Loucy (cell line): ENCODE measurements at regions not wholly inside any gene's neighbourhood (a gene's known extent, or its start where the extent isn't known, plus 50 kb on each side); places are given as distances from the start of the nearest gene placed in this dataset.
"Not testable (repeated sequence)": the region's sequence is repeated elsewhere in the genome, so short reads cannot be mapped to it uniquely, and the experiment has no call there.

Experiments
- H2AFZ ChIP-seq: fragments of 200-600 bp; sonication (generic); 2 replicates; pipeline ENCODE4 v1.6.0; 2016; ENCODE audit warnings: antibody characterized with exemption, mild to moderate bottlenecking, low read length, moderate library complexity
- H3F3A ChIP-seq: fragments of 200-600 bp; 2 replicates; pipeline ENCODE4 v1.6.0; 2016; ENCODE audit warnings: antibody characterized with exemption, low read depth, mild to moderate bottlenecking
- H3K27me3 ChIP-seq: fragments of 200-600 bp; sonication (generic); 2 replicates; pipeline ENCODE4 v1.6.1; 2014; ENCODE audit warnings: low read length, mild to moderate bottlenecking; ENCODE audit not compliant: insufficient read depth, poor library complexity, severe bottlenecking
- H3K36me3 ChIP-seq: fragments of 200-600 bp; sonication (generic); 2 replicates; pipeline ENCODE4 v1.6.1; 2016; ENCODE audit warnings: low read length; ENCODE audit not compliant: insufficient read depth
- H3K4me1 ChIP-seq: fragments of 200-600 bp; sonication (generic); 2 replicates; pipeline ENCODE4 v1.5.1; 2014; ENCODE audit warnings: low read length, mild to moderate bottlenecking; ENCODE audit not compliant: insufficient read depth, poor library complexity, severe bottlenecking
- H3K4me2 ChIP-seq: fragments of 200-600 bp; sonication (generic); 2 replicates; pipeline ENCODE4 v1.6.0; 2014; ENCODE audit warnings: antibody characterized with exemption, low read length, low read depth, mild to moderate bottlenecking; ENCODE audit not compliant: poor library complexity, severe bottlenecking
- H3K4me3 ChIP-seq: fragments of 200-600 bp; sonication (generic); 2 replicates; pipeline ENCODE4 v1.5.1; 2014; ENCODE audit warnings: low read length, mild to moderate bottlenecking, mixed read lengths; ENCODE audit not compliant: poor library complexity, severe bottlenecking
- H3K79me2 ChIP-seq: fragments of 200-600 bp; sonication (generic); 2 replicates; pipeline ENCODE4 v1.6.1; 2014; ENCODE audit warnings: low read length; ENCODE audit not compliant: insufficient read depth
- H3K9ac ChIP-seq: fragments of 200-600 bp; sonication (generic); 2 replicates; pipeline ENCODE4 v1.6.0; 2014; ENCODE audit warnings: mild to moderate bottlenecking, low read depth, low read length, moderate library complexity; ENCODE audit not compliant: poor library complexity, severe bottlenecking
- H3K9me2 ChIP-seq: fragments of 200-600 bp; sonication (generic); replicated peaks from 2 replicates; pipeline ENCODE4 v1.6.1; 2016; ENCODE audit warnings: low read depth, low read length, mixed read lengths
- H3K9me3 ChIP-seq: fragments of 200-600 bp; sonication (generic); 2 replicates; pipeline ENCODE4 v1.6.1; 2014; ENCODE audit warnings: mild to moderate bottlenecking, antibody characterized with exemption, low read length, low read depth; ENCODE audit not compliant: insufficient read depth
- H4K20me1 ChIP-seq: fragments of 200-600 bp; sonication (generic); 2 replicates; pipeline ENCODE4 v1.6.0; 2014; ENCODE audit warnings: antibody characterized with exemption, low read length, mild to moderate bottlenecking; ENCODE audit not compliant: insufficient read depth, poor library complexity, severe bottlenecking
- EZH2phosphoT487 ChIP-seq: fragments of 200-600 bp; IDR thresholded peaks from 2 replicates; pipeline ENCODE4 v1.6.1; 2018; ENCODE audit warnings: antibody characterized with exemption, mild to moderate bottlenecking, moderate library complexity, borderline replicate concordance
- TF ChIP-seq, protein P1 (sequence below): fragments of 200-600 bp; sonication (generic); conservative IDR thresholded peaks from 2 replicates; pipeline ENCODE4 v1.5.1; 2014; ENCODE audit warnings: mild to moderate bottlenecking, antibody characterized with exemption, low read length

GRCh38 chr16:72635694-72636093, 412.2 kb downstream of the ZFHX3 start:
- Histone ChIP-seq H3K36me3 (no peaks in the 10 kb centered on the region), H3K9ac (no peak overlapping the region), H3K27me3 (no peaks in the 10 kb centered on the region), H3F3A (peaks cover 11% of the 10 kb centered on the region; the same call in 1 of the 2 replicates), H3K9me3 (no peaks in the 10 kb centered on the region), H4K20me1 (no peaks in the 10 kb centered on the region), H3K9me2 (no peaks in the 10 kb centered on the region), H3K4me3 (no peak overlapping the region), H2AFZ (no peak overlapping the region), H3K4me1 (peaks cover 33% of the 10 kb centered on the region), H3K79me2 (peaks cover 11% of the 10 kb centered on the region; the same call in 1 of the 2 replicates), H3K4me2 (no peak overlapping the region)
- TF ChIP-seq, protein P1, sequence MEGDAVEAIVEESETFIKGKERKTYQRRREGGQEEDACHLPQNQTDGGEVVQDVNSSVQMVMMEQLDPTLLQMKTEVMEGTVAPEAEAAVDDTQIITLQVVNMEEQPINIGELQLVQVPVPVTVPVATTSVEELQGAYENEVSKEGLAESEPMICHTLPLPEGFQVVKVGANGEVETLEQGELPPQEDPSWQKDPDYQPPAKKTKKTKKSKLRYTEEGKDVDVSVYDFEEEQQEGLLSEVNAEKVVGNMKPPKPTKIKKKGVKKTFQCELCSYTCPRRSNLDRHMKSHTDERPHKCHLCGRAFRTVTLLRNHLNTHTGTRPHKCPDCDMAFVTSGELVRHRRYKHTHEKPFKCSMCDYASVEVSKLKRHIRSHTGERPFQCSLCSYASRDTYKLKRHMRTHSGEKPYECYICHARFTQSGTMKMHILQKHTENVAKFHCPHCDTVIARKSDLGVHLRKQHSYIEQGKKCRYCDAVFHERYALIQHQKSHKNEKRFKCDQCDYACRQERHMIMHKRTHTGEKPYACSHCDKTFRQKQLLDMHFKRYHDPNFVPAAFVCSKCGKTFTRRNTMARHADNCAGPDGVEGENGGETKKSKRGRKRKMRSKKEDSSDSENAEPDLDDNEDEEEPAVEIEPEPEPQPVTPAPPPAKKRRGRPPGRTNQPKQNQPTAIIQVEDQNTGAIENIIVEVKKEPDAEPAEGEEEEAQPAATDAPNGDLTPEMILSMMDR = no peak
- TF ChIP-seq EZH2phosphoT487 = no peak

- no peak overlapping the region for H3K4me3 ChIP-seq
- H3K36me3 ChIP-seq = no peaks in the 10 kb centered on the region
- H3K27me3 ChIP-seq = no peaks in the 10 kb centered on the region
- H3K9me3 ChIP-seq = no peaks in the 10 kb centered on the region
- H3K9me2 ChIP-seq = no peaks in the 10 kb centered on the region
- H2AFZ ChIP-seq = no peak overlapping the region
- no peaks in the 10 kb centered on the region for H4K20me1 ChIP-seq
- TF ChIP-seq EZH2phosphoT487 = no peak
- TF ChIP-seq, protein P1 = no peak
- H3K79me2 ChIP-seq = peaks cover 11% of the 10 kb centered on the region; the same call in 1 of the 2 replicates
- H3K4me2 ChIP-seq = peak overlapping the region; percentile 45
- peaks cover 11% of the 10 kb centered on the region; the same call in 1 of the 2 replicates for H3F3A ChIP-seq
- peaks cover 33% of the 10 kb centered on the region for H3K4me1 ChIP-seq
- H3K9ac ChIP-seq = no peak overlapping the region
Measured at GRCh38 chr16:72635104-72635503, 412.8 kb downstream of the ZFHX3 start.

DNA sequence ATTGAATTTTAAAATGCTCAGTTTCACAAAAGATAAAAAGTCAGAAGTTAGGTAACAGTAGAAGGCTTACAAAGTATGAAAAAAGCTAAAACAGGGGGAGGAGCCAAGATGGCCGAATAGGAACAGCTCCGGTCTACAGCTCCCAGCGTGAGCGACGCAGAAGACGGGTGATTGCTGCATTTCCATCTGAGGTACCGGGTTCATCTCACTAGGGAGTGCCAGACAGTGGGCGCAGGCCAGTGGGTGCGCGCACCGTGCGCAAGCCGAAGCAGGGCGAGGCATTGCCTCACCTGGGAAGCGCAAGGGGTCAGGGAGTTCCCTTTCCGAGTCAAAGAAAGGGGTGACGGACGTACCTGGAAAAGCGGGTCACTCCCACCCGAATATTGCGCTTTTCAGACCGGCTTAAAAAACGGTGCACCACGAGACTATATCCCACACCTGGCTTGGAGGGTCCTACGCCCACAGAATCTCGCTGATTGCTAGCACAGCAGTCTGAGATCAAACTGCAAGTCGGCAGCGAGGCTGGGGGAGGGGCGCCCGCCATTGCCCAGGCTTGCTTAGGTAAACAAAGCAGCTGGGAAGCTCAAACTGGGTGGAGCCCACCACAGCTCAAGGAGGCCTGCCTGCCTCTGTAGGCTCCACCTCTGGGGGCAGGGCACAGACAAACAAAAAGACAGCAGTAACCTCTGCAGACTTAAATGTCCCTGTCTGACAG, 420.6 kb downstream of the ZFHX3 start:
- H3F3A ChIP-seq, H3K4me1 ChIP-seq, H3K36me3 ChIP-seq, H3K9me2 ChIP-seq, H2AFZ ChIP-seq, H3K4me2 ChIP-seq, H3K9me3 ChIP-seq, H3K27me3 ChIP-seq, H3K9ac ChIP-seq, H4K20me1 ChIP-seq, H3K4me3 ChIP-seq, H3K79me2 ChIP-seq: not testable (repeated sequence)

DNA sequence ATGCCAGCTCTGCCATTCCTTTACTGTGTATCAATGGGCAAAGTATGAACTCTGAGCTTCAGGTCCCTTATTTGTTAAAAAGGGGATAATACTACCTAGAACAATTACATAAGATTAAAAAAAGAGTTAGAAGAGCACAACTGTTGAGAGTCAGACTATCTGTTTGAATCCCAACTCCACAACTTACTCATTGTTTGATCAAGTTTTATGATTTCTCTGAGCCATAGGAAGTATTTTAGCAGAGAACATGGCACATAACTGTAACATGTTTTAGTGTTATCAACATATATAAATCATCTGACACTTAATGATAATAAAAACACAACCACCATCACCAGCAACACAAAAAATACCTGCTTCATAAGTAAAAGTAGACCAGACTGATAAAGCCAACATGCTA, 421.3 kb downstream of the ZFHX3 start:
- Histone ChIP-seq H3K79me2 (no peaks in the 10 kb centered on the region), H3K4me3 (no peak overlapping the region), H3K9me3 (no peaks in the 10 kb centered on the region), H3K9me2 (no peaks in the 10 kb centered on the region), H3K4me1 (no peaks in the 10 kb centered on the region), H3K27me3 (no peaks in the 10 kb centered on the region), H4K20me1 (no peaks in the 10 kb centered on the region), H2AFZ (no peak overlapping the region), H3F3A (no peaks in the 10 kb centered on the region), H3K9ac (no peak overlapping the region), H3K4me2 (no peak overlapping the region), H3K36me3 (no peaks in the 10 kb centered on the region)
- TF ChIP-seq, protein P1 = no peak
